DMS53 treated with DMSO at 0.1 percent for 48 hours (cell line): ENCODE measurements at regions not wholly inside any gene's neighbourhood (a gene's known extent, or its start where the extent isn't known, plus 50 kb on each side); places are given as distances from the start of the nearest gene placed in this dataset.

Source experiments
- DNase-seq: peaks from one replicate; lab custom pipeline; 2025; ENCODE audit not compliant: unreplicated experiment; lab: John Stamatoyannopoulos, UW

DNA sequence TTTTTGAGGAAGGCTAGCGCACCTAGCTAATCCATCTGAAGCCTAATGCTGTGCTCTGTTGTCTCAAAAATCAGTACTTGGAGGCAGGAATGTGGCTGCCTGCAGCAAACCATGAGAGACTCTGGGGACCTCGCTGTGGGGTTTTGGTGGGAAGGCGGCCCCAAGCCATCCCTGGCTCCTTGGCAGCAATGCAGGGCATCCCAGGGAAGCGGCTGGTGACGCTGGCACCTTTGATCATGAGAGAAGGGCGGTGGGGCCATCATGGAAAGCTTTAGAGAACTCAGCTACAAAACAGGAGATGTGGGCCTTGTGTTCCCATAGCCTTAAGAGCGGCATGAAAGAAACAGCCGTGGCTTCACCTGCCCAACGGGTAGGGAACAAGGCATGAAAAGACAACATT is 101.1 kb upstream of the SFSWAP start:
- no peak for DNase-seq

DNA sequence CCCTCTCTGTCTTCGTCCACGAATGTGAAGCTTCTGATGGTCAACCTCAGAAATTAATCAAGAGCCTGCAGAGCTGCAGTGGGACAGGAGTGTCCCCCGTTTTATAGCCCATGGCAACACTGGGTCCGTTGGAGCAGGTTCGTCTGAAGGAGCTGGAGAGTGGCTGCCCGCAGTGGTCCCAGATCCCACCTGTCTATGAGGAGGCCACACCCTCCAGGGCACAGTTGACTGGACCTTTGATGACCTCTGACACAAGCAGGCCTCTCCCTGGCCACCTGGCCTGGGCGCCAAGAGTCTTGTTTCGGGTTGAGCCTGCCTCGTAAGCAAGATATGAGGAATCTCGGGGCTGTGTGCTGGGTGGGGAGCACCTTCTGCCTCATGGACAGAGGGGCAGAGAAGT is 100.7 kb upstream of the SFSWAP start:
- DNase-seq = no peak

DNA sequence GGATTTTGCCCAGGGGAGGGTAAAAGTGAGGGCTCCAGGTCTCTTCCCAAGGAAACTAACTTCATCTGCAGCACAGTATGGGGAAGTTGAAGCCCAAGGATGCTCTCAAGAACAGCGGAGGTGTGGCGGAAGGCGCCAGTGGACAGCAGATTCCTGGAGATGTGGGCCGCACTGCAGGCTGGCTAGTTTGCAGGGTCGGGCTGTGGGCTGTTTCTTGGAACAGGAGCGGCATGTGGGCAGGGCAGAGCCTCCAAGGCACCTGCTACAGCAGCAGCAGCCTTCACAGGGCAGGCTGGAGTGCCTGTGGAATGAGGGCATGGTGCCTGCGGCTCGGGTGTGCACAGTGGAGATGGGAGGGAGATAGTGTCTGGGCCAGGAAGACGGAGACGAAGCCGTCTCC is 100.0 kb upstream of the SFSWAP start:
- no peak for DNase-seq

DNA sequence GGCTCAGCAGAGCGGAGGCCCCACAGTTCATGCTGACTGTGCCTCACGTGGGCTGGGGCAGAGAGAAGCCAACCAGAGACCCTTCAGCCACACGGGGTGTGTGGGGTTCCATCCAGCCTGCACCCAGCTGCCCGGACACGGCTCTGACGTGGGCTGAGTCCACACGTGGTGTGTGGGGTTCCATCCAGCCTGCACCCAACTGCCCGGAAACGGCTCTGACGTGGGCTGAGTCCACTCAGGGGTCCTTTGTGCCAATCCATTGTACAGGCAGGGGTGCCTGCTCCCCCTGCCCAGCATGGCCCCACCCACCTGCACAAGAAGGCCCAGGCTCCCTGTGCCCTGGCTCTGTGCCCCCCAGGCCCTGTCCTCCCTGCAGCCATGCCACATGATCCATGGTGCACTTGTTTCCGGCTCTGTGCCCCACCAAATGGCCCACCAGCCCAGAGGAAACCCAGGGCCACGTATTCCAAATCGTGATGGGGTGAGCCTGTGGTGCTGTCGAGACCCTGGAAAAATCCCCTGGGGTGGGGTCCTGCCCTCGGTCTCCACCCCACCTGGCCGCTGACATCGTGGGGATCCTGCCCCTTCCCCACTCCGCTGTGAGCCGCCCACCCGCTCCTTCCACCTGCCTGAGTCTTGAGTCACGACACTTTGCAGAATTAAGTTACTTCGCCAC is 99.3 kb upstream of the SFSWAP start:
- DNase-seq = no peak

DNA sequence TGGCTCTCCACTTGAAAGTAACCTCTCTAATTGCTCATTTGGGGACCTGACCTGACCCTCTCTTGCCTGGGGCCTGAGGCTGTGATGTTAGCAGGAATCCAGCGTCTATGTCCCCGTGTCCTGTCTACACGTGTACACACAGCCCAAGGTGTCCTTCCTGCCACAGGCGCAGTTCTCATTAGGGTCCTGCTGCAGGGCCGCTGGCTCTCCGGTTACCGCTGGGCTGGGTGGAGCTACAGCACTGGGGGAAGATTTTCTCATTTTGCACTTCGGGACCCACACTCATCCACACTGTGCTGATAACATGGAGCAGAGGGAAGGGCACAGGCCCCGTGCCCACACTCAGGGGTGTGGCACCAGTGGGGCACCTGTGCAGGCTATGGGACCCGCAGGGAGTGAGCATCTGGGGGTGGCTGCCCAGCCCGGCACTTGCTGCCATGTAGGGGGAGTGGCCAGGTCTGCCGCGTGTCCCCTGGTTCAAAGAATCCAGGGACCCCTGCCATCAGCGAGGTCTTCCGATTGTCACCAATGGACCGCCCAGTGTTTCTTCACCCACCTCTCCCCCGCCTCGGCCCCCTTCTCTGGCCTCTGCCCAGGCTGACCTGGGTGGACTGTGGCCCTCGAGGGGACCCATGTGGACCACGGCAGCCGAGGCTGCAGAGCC is 98.7 kb upstream of the SFSWAP start:
- DNase-seq = no peak

DNA sequence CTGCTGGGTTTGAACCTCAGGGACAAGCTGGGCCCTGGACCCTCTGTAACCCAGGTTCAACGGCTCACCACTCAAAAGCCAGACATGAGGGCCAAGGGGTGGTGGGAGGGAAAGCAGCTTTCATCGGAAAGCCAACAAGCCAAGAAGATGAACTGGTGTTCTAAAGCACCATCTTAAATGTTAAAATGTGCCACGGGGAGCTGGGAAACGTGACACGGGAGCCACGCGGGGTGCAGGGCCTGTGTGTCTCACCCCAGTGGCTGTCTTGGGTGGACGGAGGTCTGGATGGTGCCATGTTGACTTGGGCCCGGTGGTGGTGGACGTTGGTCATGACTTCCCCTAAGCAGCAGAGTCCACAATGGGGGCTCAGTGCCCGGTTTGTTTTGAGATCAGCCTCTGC is 97.7 kb upstream of the SFSWAP start:
- no peak for DNase-seq

DNA sequence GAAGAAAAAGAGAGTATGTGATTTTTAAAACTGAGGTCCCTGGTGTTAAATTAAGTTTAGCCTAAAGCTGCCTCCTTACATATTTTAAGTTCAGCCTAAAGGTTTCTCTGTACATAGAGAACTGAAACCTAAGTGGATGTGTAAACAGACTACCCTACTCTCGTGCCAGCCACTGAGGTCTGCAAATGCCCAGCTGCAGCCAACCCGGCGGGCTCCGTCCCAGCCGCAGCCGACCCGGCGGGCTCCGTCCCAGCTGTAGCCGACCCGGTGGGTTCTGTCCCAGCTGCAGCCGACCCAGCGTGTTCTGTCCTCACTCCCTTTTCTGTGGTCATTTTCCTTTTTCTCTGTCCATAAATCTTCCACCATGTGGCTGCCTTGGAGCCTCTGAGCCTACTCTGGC is 97.2 kb upstream of the SFSWAP start:
- no peak for DNase-seq

DNA sequence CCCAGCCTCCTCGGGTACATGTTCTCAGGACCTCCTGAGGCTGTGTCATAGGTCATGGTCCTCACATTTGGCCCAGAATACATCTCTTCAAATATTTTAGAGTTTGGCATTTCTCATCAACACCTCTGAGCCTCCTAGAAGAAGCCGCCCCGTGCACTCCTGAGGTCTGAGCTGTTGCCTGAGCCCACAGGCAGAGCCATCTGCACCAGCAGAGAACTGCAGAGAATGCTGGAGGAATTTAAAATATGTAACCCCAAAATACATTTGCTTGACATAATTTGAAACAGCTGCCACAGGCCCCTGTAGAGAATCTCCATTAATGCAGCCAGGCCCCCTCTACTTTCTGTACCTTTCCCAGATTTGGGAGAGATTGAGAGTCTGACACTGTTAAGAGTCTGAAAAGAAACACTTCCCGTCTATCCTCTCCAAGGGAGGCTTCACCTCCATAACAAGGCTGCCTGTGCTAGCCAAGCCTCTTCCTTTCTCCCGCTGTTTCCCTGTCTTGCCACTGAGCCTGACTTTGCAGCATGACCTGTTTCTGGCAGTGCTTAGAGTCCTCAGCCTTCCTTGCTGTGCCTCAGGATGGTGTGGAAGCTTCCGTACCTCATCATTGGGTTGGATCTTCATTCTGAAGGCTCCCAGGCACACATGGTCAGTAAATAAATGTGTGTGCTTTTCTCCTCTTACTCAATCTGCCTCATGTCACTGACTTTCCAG is 95.4 kb upstream of the SFSWAP start:
- DNase-seq = no peak

DNA sequence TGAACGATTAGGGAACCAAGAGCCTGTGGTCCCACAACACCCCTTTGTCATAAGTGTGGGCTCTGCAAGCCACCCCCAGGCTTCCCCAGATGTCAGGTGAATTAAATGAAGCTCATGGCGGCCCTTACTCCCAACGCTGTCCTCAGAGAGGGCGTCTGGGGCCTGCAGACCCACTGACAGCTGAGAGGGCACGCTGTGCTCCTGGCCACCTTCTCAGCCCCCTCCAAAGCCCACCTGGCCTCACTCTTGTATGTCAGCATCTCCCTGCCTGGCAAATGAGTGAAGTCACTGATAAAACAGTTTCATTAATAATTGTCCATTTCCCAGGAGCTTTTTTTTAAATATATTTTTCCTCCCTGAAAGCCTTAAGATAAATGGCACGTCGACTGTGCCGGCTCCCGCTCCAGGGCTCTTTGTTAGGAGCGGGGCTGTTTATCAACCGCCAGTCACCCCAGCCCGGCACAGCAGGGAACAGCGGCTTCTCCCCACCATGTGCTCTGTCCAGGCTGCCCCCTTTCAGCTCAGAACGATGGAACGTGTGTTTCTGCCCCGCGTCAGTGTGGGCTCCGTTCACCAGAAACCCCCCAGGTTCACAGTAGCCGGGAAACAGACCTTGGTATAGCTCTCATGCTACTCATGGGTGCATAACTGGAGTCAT is 94.7 kb upstream of the SFSWAP start:
- no peak for DNase-seq

DNA sequence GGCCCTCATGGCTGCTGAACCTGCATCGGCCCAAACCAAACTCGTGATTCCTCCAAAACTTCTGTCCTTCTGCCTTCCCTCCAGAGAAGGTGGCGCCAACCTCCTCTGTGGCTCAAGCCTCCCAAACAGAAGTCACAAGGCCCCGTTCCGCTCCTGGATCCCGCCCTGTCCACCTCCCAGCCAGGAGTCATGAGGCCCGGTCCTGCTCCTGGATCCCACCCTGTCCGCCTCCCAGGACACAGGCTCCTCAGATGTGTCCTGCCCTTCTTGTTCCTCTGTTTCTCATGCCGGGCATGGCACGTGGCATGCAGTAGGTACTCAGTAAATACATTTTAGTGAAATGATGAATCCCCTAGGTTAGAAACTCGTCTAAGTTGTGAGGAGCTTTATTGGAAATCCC is 94.2 kb upstream of the SFSWAP start:
- no peak for DNase-seq

DNA sequence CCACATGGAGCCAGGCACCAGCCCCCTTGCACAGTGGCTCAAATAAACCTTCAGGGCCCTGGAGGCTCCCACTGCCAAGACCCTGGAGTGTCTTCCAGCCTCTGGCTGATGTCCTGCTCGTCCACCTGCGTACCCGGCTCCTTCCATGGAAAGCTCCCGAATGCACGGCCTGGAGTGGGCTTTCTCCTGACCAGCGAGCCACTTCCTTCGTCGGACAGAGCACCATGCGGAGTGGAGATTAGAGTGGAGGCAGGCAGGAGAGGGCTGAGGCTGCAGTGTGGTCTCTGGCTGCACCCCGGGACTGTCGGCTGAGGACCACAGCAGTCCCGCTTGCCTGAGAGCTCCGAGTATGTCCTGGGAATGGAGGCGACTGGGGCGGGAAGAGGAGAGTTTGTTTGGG is 93.7 kb upstream of the SFSWAP start:
- DNase-seq = no peak

DNA sequence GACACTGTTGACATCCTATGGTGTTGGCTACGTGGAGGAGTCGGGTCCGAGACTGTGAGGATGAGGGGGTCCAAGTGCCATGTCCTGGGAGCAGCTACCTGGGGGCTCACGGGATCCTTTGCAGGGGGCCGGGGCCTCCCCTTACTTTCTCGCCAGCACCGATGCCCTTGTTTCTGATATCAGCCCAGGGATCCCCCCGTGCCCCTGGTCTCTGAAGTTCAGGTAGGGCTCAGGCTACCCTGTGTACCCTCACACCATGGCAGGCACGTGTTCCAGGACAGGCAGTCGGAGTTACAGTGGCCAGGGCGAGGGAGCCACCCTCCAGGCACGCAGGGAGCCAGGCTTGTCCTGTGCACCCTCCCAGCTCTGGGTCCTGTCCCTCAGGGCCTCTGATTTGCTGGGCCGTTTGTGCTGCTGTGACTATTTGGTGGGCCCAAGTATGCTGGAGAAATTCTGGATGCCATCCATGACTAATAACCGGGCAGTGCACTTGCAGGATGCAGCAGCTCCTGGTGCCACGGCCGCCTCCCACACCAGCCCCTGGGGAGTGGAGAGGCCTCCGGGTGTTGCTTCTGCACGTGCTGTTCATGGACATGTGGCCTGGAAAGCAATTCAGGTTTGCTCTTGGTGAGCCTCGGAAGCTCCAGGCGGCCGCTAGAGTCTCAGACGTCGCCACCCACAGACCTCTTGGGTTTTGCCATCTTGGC is 93.1 kb upstream of the SFSWAP start:
- DNase-seq = no peak

DNA sequence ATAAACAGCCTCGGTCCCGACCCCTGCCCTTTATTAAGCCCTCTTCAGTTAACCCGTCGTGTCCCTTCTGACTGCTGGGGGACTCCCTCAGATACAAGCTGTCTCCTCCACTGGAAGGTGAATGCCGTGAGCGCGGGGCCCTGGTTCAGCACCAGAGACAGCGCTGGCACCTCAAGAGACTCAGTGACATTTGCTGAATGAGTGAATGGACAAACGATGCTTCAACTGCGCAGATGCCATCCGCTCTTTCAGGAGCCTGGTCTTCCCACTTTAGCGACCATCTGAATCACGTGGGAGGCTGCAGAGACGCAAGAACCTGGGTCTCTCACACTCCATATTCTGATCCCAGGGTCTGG is 92.6 kb upstream of the SFSWAP start:
- DNase-seq = no peak

DNA sequence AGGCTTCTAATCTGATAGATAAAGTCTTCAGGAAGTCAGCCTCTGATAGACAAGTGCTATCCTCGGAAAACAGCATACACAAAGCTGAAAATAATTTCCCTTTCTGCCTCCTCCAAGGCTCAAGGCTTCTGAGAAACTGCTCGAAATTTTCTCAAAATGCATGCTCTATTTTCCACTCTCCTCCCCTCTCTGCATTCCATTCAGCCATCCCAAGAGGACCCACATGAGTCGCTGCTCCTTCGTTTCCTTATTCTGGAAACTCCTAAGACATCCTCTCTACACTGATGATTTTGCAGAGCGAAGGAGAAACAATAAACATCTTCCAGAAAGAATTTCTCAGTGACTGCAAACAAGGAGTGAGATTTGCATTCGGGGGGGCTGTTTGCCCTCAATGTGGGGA is 92.2 kb upstream of the SFSWAP start:
- no peak for DNase-seq

DNA sequence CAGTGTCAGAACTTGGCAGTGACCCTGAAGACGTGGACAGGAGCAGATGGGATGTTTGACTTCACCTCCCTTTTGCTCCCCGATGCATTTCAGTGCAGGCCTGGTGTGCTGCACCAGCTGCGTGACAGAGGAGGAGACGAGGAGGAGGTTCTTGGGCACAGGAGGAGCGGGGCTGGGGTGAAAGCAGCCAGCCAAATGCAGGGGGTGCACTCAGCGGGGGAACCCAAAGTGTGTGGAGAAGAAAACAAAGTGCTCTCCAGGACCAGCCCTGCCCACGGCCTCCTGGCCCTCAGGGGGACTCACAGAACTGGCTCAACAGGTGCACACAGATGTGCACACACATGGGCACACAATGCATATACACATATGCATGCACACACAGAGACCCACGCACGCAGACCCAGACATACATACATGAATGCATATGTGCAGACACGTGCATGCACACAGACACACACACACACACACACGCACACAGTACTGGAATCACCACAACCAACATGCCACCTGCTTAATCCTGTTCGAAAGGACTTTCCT is 91.7 kb upstream of the SFSWAP start:
- no peak for DNase-seq

DNA sequence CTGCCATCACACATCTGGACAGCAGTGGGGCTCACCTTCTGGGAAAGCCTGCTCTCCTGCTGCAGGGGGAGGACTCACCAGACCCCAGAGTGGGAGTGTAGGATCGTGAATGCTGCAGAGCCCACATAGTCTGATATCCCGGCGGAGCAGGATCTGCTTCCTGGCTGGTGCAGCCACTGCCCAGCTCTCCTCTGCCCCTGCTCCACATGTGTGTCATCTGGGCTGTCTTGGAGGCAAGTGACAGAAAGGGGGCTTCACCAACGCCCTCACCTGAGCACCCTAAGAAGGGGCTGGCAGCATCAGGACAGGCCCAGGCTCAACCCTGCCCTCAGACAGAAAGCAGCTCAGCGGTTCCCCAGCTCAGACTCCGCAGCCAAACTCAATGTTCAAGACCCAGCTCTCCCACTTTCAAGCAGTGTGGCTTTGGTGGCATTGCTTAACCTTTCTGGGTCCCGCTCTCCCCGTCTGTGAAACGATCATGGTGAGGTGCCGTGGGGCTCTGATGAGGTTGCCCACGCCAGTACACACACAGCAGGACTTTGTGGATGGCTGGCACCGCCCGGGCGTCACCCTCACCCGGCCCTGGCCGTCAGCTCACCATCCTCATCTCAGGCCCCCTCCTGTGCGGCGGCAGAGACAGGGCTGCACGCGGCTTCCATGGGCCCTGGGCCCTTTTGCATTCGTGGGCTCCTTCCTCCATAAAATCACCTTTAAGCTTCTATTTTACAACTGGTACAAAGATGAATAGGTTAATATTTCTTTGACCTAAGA is 91.0 kb upstream of the SFSWAP start:
- no peak for DNase-seq

DNA sequence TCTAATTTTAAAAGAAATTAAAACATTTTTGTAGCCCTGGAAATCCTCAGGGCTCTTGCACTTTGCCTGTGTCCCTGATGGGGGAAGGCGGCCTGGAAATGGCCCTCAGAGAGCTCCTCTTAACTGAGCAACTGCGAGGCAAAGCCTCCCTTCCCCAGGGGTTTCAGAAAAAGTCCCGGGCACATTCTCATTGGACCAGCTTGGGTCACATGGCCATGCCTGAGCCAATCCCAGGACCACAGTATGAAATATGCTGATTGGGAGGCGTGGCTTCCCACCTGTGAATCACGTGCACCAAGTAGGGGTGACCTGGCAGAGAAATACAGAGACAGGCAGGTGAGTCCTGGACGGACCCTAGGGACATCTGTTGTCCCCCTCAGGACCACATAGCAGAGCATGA is 90.4 kb upstream of the SFSWAP start:
- no peak for DNase-seq

DNA sequence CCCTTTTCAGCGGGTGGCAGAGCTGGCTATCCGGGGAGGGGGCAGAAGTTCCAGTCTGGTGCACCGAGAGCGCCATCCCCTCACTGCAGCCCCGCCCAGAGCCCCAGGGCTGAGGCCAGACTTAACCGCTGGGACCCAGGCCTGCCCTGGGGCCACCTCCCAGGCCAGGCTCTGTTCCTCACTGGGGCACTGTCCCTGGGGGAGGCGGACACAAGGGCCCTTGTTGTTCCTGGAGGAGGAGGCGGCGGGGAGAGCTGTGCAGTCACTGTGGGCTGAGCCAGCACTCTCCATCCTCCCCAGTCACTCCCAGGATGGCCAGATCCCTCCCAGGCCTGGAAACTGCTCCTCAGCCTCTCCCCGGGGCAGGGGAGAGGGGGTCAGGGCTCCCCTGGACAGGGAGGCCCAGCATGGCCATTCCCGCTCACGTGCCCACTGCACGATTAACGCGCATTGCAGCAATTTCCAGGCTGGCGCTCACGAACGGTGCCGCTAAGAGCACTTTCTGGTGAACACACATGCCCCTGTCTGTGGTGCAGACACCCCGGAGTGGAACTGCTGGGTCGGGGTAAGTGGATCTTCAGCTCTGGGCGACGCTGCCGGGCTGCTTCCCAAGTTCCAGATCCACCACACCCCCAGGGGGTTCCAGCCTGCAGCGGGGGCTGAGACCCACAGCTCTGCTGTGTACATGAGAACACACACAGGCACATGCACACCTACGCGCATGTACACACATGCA is 89.8 kb upstream of the SFSWAP start:
- no peak for DNase-seq

DNA sequence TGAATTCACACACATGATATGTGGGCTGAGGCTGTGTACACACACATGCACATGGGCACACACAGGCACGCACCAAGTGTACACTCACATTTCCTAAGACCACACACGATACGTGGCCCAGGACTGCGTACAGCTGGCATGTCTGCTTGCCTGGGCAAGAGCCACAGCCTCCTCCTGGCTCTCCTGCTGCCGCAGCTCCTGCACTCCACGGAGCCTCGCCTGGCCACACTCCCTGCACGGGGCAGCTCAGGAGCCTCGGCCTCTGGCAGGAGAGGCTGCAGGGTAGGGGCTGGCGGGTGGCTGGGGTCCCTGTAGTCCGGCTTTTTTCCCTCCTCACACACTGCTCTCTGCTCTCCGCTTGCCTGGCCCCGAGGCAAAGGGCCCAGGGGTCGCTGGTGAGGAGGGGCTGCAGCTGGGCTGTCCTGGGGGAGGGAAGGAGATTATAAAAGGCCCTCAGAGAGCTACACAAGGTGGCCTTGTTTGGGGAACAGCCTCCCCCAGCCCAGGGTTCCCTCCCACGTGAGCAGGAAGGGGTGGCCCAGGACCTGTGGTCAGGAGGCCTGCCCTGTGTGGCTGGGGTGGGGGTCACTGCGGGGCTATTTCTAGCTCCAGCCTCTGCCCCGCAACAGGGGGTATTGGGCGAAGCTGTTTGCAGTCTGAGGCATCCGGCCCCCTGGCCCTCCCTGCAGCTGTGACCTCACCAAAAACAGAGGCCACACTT is 89.0 kb upstream of the SFSWAP start:
- no peak for DNase-seq
